SK-N-SH treated with all-trans-retinoic acid at 6 μM for 48 hours (cell line): ENCODE measurements at regions not wholly inside any gene's neighbourhood (a gene's known extent, or its start where the extent isn't known, plus 50 kb on each side); places are given as distances from the start of the nearest gene placed in this dataset.

Source experiments
- ARNTL ChIP-seq: fragments of 450-650 bp; formaldehyde crosslinking; IDR thresholded peaks from 2 replicates; pipeline ENCODE4 v1.5.0; 2020; ENCODE audit warnings: low read depth, mild to moderate bottlenecking, moderate library complexity, borderline replicate concordance
- BACH2 ChIP-seq: fragments of 250-450 bp; sonication (Bioruptor Pico); IDR thresholded peaks from 2 replicates; pipeline ENCODE4 v1.9.0; 2021; ENCODE audit warnings: mild to moderate bottlenecking, borderline replicate concordance
- CSDC2 ChIP-seq: fragments of 250-450 bp; sonication (Bioruptor Pico); IDR thresholded peaks from 2 replicates; pipeline ENCODE4 v1.5.0; 2020; ENCODE audit warnings: mild to moderate bottlenecking, moderate library complexity
- GLIS3 ChIP-seq: fragments of 250-450 bp; sonication (Bioruptor Pico); IDR thresholded peaks from 2 replicates; pipeline ENCODE4 v1.5.0; 2020; ENCODE audit warnings: mild to moderate bottlenecking, moderate library complexity
- ISL1 ChIP-seq: fragments of 250-450 bp; sonication (Bioruptor Pico); IDR thresholded peaks from 2 replicates; pipeline ENCODE4 v2.1.2; 2022; ENCODE audit warnings: mild to moderate bottlenecking, moderate library complexity
- OSR1 ChIP-seq: fragments of 250-450 bp; sonication (Bioruptor Pico); IDR thresholded peaks from 2 replicates; pipeline ENCODE4 v1.8.0; 2022; ENCODE audit warnings: moderate library complexity, mild to moderate bottlenecking, inconsistent platforms
- SNAI2 ChIP-seq: fragments of 250-450 bp; sonication (Bioruptor Pico); IDR thresholded peaks from 2 replicates; pipeline ENCODE4 v1.5.0; 2020; ENCODE audit warnings: mild to moderate bottlenecking, moderate library complexity
- ZC3H10 ChIP-seq: fragments of 250-450 bp; sonication (Bioruptor Pico); IDR thresholded peaks from 2 replicates; pipeline ENCODE4 v1.5.1; 2021; ENCODE audit warnings: mild to moderate bottlenecking, moderate library complexity
- ZFP3 ChIP-seq: fragments of 250-450 bp; sonication (Bioruptor Pico); IDR thresholded peaks from 2 replicates; pipeline ENCODE4 v1.5.0; 2020; ENCODE audit warnings: mild to moderate bottlenecking, moderate library complexity
- ZFP30 ChIP-seq: fragments of 450-650 bp; formaldehyde crosslinking; IDR thresholded peaks from 2 replicates; pipeline ENCODE4 v1.5.0; 2022; ENCODE audit warnings: mild to moderate bottlenecking, moderate library complexity
- ZNF8 ChIP-seq: fragments of 450-650 bp; formaldehyde crosslinking; IDR thresholded peaks from 2 replicates; pipeline ENCODE4 v1.5.0; 2020; ENCODE audit warnings: mild to moderate bottlenecking, moderate library complexity
- TF ChIP-seq, protein P1 (sequence below): fragments of 250-450 bp; sonication (Bioruptor Pico); IDR thresholded peaks from 2 replicates; pipeline ENCODE4 v1.8.0; 2020; ENCODE audit warnings: mild to moderate bottlenecking, moderate library complexity, borderline replicate concordance
- TF ChIP-seq, protein P2 (sequence below): fragments of 250-450 bp; sonication (Bioruptor Pico); IDR thresholded peaks from 2 replicates; pipeline ENCODE4 v1.5.1; 2020; ENCODE audit warnings: low read depth, mild to moderate bottlenecking, moderate library complexity
- TF ChIP-seq, protein P3 (sequence below): fragments of 250-450 bp; sonication (Bioruptor Pico); IDR thresholded peaks from 2 replicates; pipeline ENCODE4 v1.5.1; 2021; ENCODE audit warnings: mild to moderate bottlenecking, moderate library complexity

DNA sequence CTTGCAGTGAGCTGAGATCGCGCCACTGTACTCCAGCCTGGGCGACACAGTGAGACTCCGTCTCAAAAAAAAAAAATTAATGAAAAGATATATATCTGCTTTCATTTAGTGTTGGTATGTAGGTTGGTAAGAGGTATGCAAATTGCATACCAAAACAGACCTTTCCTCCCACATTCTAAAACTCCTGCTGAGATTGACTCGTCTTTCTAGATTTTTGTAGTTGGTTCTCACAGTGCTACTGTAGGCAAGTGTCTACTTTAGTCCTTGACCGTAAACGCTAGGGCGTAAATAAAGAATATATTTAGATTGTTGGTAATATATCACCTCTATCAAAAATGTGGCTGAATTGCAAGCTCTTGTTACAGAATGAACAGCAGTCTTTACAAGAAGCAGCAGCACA is 445.9 kb downstream of the CHSY3 start:
- TF ChIP-seq ZFP3 (CRISPR knock-in tag), result no peak
- no peak for TF ChIP-seq ARNTL (CRISPR knock-in tag)
- no peak for TF ChIP-seq ZNF8 (CRISPR knock-in tag)
- no peak for TF ChIP-seq ZC3H10 (CRISPR knock-in tag)
- TF ChIP-seq, protein P1, sequence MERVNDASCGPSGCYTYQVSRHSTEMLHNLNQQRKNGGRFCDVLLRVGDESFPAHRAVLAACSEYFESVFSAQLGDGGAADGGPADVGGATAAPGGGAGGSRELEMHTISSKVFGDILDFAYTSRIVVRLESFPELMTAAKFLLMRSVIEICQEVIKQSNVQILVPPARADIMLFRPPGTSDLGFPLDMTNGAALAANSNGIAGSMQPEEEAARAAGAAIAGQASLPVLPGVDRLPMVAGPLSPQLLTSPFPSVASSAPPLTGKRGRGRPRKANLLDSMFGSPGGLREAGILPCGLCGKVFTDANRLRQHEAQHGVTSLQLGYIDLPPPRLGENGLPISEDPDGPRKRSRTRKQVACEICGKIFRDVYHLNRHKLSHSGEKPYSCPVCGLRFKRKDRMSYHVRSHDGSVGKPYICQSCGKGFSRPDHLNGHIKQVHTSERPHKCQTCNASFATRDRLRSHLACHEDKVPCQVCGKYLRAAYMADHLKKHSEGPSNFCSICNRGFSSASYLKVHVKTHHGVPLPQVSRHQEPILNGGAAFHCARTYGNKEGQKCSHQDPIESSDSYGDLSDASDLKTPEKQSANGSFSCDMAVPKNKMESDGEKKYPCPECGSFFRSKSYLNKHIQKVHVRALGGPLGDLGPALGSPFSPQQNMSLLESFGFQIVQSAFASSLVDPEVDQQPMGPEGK, result no peak
- TF ChIP-seq GLIS3 (CRISPR knock-in tag), result no peak
- TF ChIP-seq ZFP30 (CRISPR knock-in tag), result no peak
- no peak for TF ChIP-seq CSDC2 (CRISPR knock-in tag)
- no peak for TF ChIP-seq OSR1 (CRISPR knock-in tag)
- no peak for TF ChIP-seq ISL1 (CRISPR knock-in tag)
- TF ChIP-seq, protein P2, sequence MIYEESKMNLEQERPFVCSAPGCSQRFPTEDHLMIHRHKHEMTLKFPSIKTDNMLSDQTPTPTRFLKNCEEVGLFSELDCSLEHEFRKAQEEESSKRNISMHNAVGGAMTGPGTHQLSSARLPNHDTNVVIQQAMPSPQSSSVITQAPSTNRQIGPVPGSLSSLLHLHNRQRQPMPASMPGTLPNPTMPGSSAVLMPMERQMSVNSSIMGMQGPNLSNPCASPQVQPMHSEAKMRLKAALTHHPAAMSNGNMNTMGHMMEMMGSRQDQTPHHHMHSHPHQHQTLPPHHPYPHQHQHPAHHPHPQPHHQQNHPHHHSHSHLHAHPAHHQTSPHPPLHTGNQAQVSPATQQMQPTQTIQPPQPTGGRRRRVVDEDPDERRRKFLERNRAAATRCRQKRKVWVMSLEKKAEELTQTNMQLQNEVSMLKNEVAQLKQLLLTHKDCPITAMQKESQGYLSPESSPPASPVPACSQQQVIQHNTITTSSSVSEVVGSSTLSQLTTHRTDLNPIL (CRISPR knock-in tag), result no peak
- TF ChIP-seq, protein P3, sequence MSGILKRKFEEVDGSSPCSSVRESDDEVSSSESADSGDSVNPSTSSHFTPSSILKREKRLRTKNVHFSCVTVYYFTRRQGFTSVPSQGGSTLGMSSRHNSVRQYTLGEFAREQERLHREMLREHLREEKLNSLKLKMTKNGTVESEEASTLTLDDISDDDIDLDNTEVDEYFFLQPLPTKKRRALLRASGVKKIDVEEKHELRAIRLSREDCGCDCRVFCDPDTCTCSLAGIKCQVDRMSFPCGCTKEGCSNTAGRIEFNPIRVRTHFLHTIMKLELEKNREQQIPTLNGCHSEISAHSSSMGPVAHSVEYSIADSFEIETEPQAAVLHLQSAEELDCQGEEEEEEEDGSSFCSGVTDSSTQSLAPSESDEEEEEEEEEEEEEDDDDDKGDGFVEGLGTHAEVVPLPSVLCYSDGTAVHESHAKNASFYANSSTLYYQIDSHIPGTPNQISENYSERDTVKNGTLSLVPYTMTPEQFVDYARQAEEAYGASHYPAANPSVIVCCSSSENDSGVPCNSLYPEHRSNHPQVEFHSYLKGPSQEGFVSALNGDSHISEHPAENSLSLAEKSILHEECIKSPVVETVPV (CRISPR knock-in tag), result no peak
- TF ChIP-seq BACH2 (CRISPR knock-in tag), result no peak
- TF ChIP-seq SNAI2 (CRISPR knock-in tag), result no peak
